Naive thymus-derived CD8-positive, alpha-beta T cell (primary cell): ENCODE measurements at regions not wholly inside any gene's neighbourhood (a gene's known extent, or its start where the extent isn't known, plus 50 kb on each side); places are given as distances from the start of the nearest gene placed in this dataset.

ENCODE experiments used
- ATAC-seq, 2 donors: fragments of 150-1000 bp; cut with Tn5 transposase in 1 of 2; sonication (Bioruptor Pico), chemical (Tn5 transposase) in 1 of 2; 1 replicate in 1 of 2; 2 replicates in 1 of 2; pipeline ENCODE4 v1.10.0; 2021; ENCODE audit warnings: mild to moderate bottlenecking in 2 of 2, moderate library complexity in 2 of 2
- POLR2A ChIA-PET: fragments of 350-600 bp; sonication (Branson Sonifier 250); formaldehyde crosslinking; loops from one replicate; lab custom pipeline; 2021; ENCODE audit warnings: antibody characterized with exemption; lab: Charles Lee
- DNase-seq, 10 donors: peaks; one replicate each; pipeline versions ENCODE4 v3.0.0 to v3.0.0-alpha.2; 2020 to 2022
- H3K27ac Mint-ChIP-seq, 10 donors: one replicate each; pipeline ENCODE4 v1.8.0; 2020 to 2022; ENCODE audit warnings: mild to moderate bottlenecking in 10 of 10, mixed read lengths in 10 of 10, moderate library complexity in 4 of 10, inconsistent platforms in 1 of 10
- H3K27me3 Mint-ChIP-seq, 5 donors: one replicate each; pipeline ENCODE4 v1.8.0; 2021 to 2022; ENCODE audit warnings: mixed read lengths in 5 of 5
- H3K36me3 Mint-ChIP-seq, 3 donors: one replicate each; pipeline ENCODE4 v1.8.0; 2020 to 2022; ENCODE audit warnings: mixed read lengths in 3 of 3, mild to moderate bottlenecking in 2 of 3, inconsistent platforms in 1 of 3
- H3K4me1 Mint-ChIP-seq, 4 donors: one replicate each; pipeline ENCODE4 v1.8.0; 2021 to 2022; ENCODE audit warnings: mixed read lengths in 4 of 4
- H3K4me3 Mint-ChIP-seq, 10 donors: one replicate each; pipeline ENCODE4 v1.8.0; 2020 to 2022; ENCODE audit warnings: mild to moderate bottlenecking in 10 of 10, mixed read lengths in 10 of 10, moderate library complexity in 6 of 10, inconsistent platforms in 1 of 10
- H3K9me3 Mint-ChIP-seq, 9 donors: one replicate each; pipeline ENCODE4 v1.8.0; 2020 to 2022; ENCODE audit warnings: mixed read lengths in 9 of 9, mild to moderate bottlenecking in 3 of 9, inconsistent platforms in 1 of 9, moderate library complexity in 1 of 9

GRCh38 chr15:79204886-79205675 lies 77.4 kb upstream of the ANKRD34C start:
- Mint-ChIP-seq H3K36me3 (no peaks in the 10 kb centered on the region), H3K4me3 (no peak overlapping the region), H3K27me3 (peaks cover 29 to 86% (median 31%) of the 10 kb centered on the region in 5 donors), H3K9me3 (no peaks in the 10 kb centered on the region), H3K4me1 (peaks cover 0 to 1% (median 0%) of the 10 kb centered on the region in 4 donors), H3K27ac (no peak overlapping the region)
- POLR2A ChIA-PET = no interaction called here
- DNase-seq (no peak), ATAC-seq (no peak)

GRCh38 chr15:79198461-79198860 lies 84.1 kb upstream of the ANKRD34C start:
- POLR2A ChIA-PET = no interaction called here
- Mint-ChIP-seq H3K27ac (no peak overlapping the region), H3K4me3 (no peak overlapping the region), H3K4me1 (no peaks in the 10 kb centered on the region), H3K36me3 (no peaks in the 10 kb centered on the region), H3K9me3 (no peaks in the 10 kb centered on the region), H3K27me3 (peaks cover 11 to 54% (median 15%) of the 10 kb centered on the region in 5 donors)
- DNase-seq (no peak), ATAC-seq (no peak)

- DNase-seq (no peak), ATAC-seq (no peak)
- H3K9me3 Mint-ChIP-seq = no peaks in the 10 kb centered on the region
- H3K36me3 Mint-ChIP-seq = no peaks in the 10 kb centered on the region
- H3K27me3 Mint-ChIP-seq = peaks cover 8 to 43% (median 15%) of the 10 kb centered on the region in 5 donors
- H3K4me3 Mint-ChIP-seq = no peak overlapping the region
- POLR2A ChIA-PET = no interaction called here
- H3K27ac Mint-ChIP-seq = no peak overlapping the region
- H3K4me1 Mint-ChIP-seq = no peaks in the 10 kb centered on the region
These were observed 85.2 kb upstream of the ANKRD34C start for GRCh38 chr15:79197285-79197684.

GRCh38 chr15:79195802-79196201 lies 86.7 kb upstream of the ANKRD34C start:
- no peaks in the 10 kb centered on the region for H3K9me3 Mint-ChIP-seq
- DNase-seq (no peak), ATAC-seq (no peak)
- H3K27me3 Mint-ChIP-seq = peaks cover 8 to 37% (median 16%) of the 10 kb centered on the region in 5 donors
- POLR2A ChIA-PET = no interaction called here
- no peak overlapping the region for H3K27ac Mint-ChIP-seq
- H3K4me3 Mint-ChIP-seq = no peak overlapping the region
- no peaks in the 10 kb centered on the region for H3K4me1 Mint-ChIP-seq
- no peaks in the 10 kb centered on the region for H3K36me3 Mint-ChIP-seq

DNA sequence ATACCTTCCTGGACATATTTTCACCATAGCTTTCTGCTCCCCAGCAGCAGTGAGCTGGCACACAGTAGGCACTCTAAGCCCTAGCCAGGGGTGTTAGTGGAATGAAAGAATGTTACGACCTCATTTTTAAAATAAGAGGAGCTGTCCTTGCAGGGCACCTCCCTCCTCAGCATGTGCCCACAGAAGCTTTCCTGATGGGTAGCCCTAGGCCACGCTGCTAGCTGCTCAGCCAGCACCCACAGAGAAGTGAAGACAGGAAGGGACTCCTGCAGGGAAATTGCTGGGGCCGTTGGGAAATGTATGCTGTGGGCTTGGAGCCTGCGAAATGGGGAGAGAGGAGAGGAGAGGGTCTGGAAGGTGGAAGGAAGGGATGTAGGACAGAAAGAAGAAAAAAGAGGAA lies 87.3 kb upstream of the ANKRD34C start:
- no peak overlapping the region for H3K27ac Mint-ChIP-seq

DNA sequence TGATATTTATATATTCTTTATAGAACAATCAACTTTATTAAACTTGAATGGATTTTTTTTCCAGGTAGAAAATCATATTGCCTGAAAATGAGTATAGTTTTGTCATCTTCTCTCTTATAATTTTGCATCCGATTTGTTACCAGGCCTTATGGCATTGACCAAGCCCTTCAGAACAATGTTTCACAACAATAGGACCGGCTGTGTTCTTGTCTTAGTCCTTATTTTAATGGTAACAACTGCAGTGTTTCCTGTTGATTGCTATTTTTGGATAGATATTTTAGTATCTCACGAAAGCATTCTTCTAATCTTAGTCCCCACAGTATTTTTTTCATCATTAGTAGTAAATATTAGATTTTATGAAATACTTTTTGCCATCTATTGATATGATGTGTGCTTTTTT lies 88.1 kb upstream of the ANKRD34C start:
- no peak overlapping the region for H3K27ac Mint-ChIP-seq
- peaks cover 8 to 34% (median 15%) of the 10 kb centered on the region in 5 donors for H3K27me3 Mint-ChIP-seq
- POLR2A ChIA-PET = no interaction called here
- H3K4me3 Mint-ChIP-seq = no peak overlapping the region
- no peaks in the 10 kb centered on the region for H3K36me3 Mint-ChIP-seq
- DNase-seq = no peak
- ATAC-seq = no peak
- H3K9me3 Mint-ChIP-seq = no peaks in the 10 kb centered on the region
- no peaks in the 10 kb centered on the region for H3K4me1 Mint-ChIP-seq

More for the DNA sequence above, 87.3 kb upstream of the ANKRD34C start:
- no peak for ATAC-seq
- no peak for DNase-seq
- Mint-ChIP-seq H3K4me3 (no peak overlapping the region), H3K36me3 (no peaks in the 10 kb centered on the region), H3K4me1 (no peaks in the 10 kb centered on the region), H3K9me3 (no peaks in the 10 kb centered on the region), H3K27me3 (peaks cover 8 to 34% (median 15%) of the 10 kb centered on the region in 5 donors)
- POLR2A ChIA-PET = no interaction called here

GRCh38 chr15:79193549-79193948 lies 89.0 kb upstream of the ANKRD34C start:
- H3K4me3 Mint-ChIP-seq = no peak overlapping the region
- H3K36me3 Mint-ChIP-seq = no peaks in the 10 kb centered on the region
- peaks cover 4 to 31% (median 15%) of the 10 kb centered on the region in 5 donors for H3K27me3 Mint-ChIP-seq
- no peak overlapping the region for H3K27ac Mint-ChIP-seq
- POLR2A ChIA-PET = no interaction called here
- H3K9me3 Mint-ChIP-seq = no peaks in the 10 kb centered on the region
- ATAC-seq = no peak
- DNase-seq = no peak
- no peaks in the 10 kb centered on the region for H3K4me1 Mint-ChIP-seq

DNA sequence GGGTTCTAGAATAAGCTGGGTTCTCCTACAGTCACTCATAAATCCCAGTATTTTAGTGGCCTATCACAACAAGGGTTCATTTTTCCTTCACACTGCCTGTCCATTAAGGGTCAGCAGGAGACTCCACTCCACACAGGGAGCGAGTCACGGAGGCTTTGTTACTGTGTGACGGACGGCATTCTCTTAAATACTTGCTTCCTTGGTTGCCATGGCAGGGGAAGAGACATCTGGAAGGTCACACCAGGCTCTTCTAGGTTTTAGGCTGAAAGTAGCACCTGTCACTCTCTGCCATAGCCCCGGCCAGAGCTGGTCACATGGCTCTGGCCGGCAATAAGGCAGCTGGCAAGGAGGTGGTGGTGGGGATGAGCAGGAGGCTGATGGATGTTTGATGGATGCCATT lies 89.4 kb upstream of the ANKRD34C start:
- H3K4me3 Mint-ChIP-seq = no peak overlapping the region
- ATAC-seq = no peak

GRCh38 chr15:79192462-79193036 lies 90.0 kb upstream of the ANKRD34C start:
- DNase-seq = no peak
- Mint-ChIP-seq H3K27ac (no peak overlapping the region), H3K4me3 (no peak overlapping the region), H3K4me1 (no peaks in the 10 kb centered on the region), H3K27me3 (peaks cover 4 to 30% (median 15%) of the 10 kb centered on the region in 5 donors), H3K9me3 (no peaks in the 10 kb centered on the region), H3K36me3 (no peaks in the 10 kb centered on the region)
- no peak for ATAC-seq
- POLR2A ChIA-PET = no interaction called here

More for the DNA sequence above, 89.4 kb upstream of the ANKRD34C start:
- H3K27me3 Mint-ChIP-seq = peaks cover 4 to 31% (median 15%) of the 10 kb centered on the region in 5 donors
- H3K4me1 Mint-ChIP-seq = no peaks in the 10 kb centered on the region
- no peak overlapping the region for H3K27ac Mint-ChIP-seq
- POLR2A ChIA-PET = no interaction called here
- DNase-seq = no peak
- no peaks in the 10 kb centered on the region for H3K9me3 Mint-ChIP-seq
- no peaks in the 10 kb centered on the region for H3K36me3 Mint-ChIP-seq

DNA sequence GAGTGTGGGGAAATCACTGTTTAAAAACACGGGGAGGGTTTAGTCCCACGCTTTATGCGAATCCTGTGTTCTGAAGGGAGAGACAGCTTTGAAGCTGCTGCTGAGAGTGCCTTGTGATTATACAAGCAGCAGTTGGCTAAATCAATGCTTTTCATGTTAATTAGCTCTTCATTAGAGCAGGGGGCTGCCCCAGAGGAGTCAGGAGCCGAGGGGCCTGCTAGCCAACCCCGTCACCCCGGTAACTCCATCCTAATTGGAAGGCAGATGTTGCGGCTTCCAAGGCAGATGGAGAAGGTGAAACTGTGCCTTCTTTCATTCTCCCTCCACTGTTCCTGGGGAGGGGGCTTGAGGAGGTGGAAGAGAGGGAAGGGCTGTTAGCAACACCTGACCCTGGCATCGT lies 92.4 kb upstream of the ANKRD34C start:
- Mint-ChIP-seq H3K36me3 (no peaks in the 10 kb centered on the region), H3K4me3 (no peak overlapping the region), H3K27ac (no peak overlapping the region), H3K4me1 (peaks cover 0 to 2% (median 0%) of the 10 kb centered on the region in 4 donors), H3K27me3 (peaks cover 3 to 7% (median 5%) of the 10 kb centered on the region in 5 donors), H3K9me3 (no peaks in the 10 kb centered on the region)
- DNase-seq = no peak
- POLR2A ChIA-PET = no interaction called here
- ATAC-seq = no peak

DNA sequence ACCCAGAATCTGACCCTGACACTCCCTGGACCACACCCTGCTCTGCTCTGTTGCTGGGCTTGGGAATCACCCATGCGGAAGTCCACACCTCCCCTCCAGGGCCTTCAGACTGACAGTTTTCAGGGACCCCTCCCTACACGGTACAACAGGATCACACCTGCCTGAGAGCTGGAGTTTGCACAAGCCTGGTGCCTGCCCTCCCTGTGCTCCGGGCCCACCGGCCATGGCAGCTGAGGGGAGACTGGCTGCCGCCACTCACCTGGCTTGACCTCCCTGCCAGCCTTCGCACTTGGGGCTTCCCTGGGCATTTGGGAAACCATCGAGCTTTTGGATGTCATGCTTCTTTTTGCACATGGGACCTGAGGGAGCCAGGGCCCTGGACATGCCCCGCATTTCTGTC lies 95.9 kb upstream of the ANKRD34C start:
- no peaks in the 10 kb centered on the region for H3K36me3 Mint-ChIP-seq
- H3K27ac Mint-ChIP-seq = no peak overlapping the region
- peaks cover 0 to 6% (median 0%) of the 10 kb centered on the region in 4 donors for H3K4me1 Mint-ChIP-seq
- POLR2A ChIA-PET = no interaction called here
- ATAC-seq (no peak), DNase-seq (no peak)
- H3K27me3 Mint-ChIP-seq = peaks cover 8 to 20% (median 12%) of the 10 kb centered on the region in 5 donors
- H3K9me3 Mint-ChIP-seq = no peaks in the 10 kb centered on the region
- H3K4me3 Mint-ChIP-seq = no peak overlapping the region

DNA sequence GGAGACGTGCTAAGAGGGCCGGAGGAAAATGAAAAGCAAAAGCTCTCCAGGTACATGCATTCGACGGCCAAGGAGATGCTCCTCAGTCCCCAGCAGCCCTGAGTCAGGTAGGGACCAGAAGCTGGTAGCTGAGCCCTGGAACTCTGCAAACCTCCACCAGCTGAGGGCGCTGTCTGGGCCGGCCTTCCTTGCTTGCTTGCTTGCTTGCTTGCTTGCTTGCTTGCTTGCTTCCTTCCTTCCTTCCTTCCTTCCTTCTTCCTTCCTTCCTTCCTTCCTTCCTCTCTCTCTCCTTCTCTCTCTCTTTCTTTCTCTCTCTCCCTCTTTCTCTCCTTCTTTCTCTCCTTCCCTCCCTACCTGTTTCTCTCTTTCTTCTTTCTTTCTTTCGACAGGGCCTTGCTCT lies 94.6 kb upstream of the RASGRF1 start:
- peaks cover 0 to 6% (median 0%) of the 10 kb centered on the region in 4 donors for H3K4me1 Mint-ChIP-seq
- no peak overlapping the region for H3K4me3 Mint-ChIP-seq
- H3K36me3 Mint-ChIP-seq = no peaks in the 10 kb centered on the region
- H3K9me3 Mint-ChIP-seq = no peaks in the 10 kb centered on the region
- POLR2A ChIA-PET = no interaction called here
- ATAC-seq (no peak), DNase-seq (no peak)
- H3K27ac Mint-ChIP-seq = no peak overlapping the region
- H3K27me3 Mint-ChIP-seq = peaks cover 8 to 17% (median 8%) of the 10 kb centered on the region in 5 donors

DNA sequence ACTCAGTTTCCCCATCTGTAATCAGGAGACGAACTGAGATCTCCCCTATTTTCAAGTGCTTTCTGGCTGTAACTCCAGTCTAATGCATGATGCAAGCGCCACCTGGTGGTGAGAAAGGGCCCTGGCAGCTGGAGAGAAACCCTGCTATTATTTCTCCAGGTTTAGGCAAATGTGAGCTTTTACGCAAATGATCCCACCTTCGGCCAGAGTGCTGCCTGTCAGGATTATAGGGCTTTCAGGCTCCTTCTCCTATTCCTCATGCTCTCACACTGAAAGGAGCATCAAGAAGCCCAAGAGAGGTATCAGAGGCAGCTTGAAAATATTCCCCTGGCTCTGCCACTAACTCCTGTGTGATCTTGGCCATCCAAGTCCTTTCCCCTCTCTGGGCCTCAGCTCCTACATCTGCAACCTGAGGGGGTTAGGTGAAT lies 93.9 kb upstream of the RASGRF1 start:
- POLR2A ChIA-PET = no interaction called here
- no peak overlapping the region for H3K4me3 Mint-ChIP-seq
- ATAC-seq = no peak
- no peak overlapping the region for H3K27ac Mint-ChIP-seq
- H3K27me3 Mint-ChIP-seq = peaks cover 8 to 17% (median 8%) of the 10 kb centered on the region in 5 donors
- H3K9me3 Mint-ChIP-seq = no peaks in the 10 kb centered on the region
- H3K36me3 Mint-ChIP-seq = no peaks in the 10 kb centered on the region
- peak; percentile 26 to 81 (median 56) for DNase-seq
- H3K4me1 Mint-ChIP-seq = peaks cover 0 to 6% (median 0%) of the 10 kb centered on the region in 4 donors
